GM23248 (cell line): ENCODE measurements at regions not wholly inside any gene's neighbourhood (a gene's known extent, or its start where the extent isn't known, plus 50 kb on each side); places are given as distances from the start of the nearest gene placed in this dataset.

Source experiments
- DNase-seq: peaks from one replicate; pipeline ENCODE4 v3.0.0-alpha.2; 2015
- H2AFZ ChIP-seq: fragments of 200-600 bp; sonication (generic); 2 replicates; pipeline ENCODE4 v1.6.1; 2016; ENCODE audit warnings: antibody characterized with exemption
- H3F3A ChIP-seq: fragments of 200-600 bp; sonication (generic); 2 replicates; pipeline ENCODE4 v1.6.1; 2016; ENCODE audit warnings: mild to moderate bottlenecking, antibody characterized with exemption, mixed run types; ENCODE audit not compliant: insufficient read depth
- H3K27ac ChIP-seq: fragments of 200-600 bp; sonication (generic); 2 replicates; pipeline ENCODE4 v1.5.1; 2016; ENCODE audit warnings: mild to moderate bottlenecking
- H3K27me3 ChIP-seq: fragments of 200-600 bp; sonication (generic); replicated peaks from 2 replicates; pipeline ENCODE4 v1.6.1; 2016; ENCODE audit warnings: mild to moderate bottlenecking; ENCODE audit not compliant: insufficient read depth
- H3K36me3 ChIP-seq: fragments of 200-600 bp; sonication (generic); 2 replicates; pipeline ENCODE4 v1.6.1; 2016; ENCODE audit warnings: low read depth, mild to moderate bottlenecking
- H3K4me1 ChIP-seq: fragments of 200-600 bp; sonication (generic); 2 replicates; pipeline ENCODE4 v1.6.1; 2016; ENCODE audit warnings: mild to moderate bottlenecking; ENCODE audit not compliant: insufficient read depth
- H3K4me2 ChIP-seq: fragments of 200-600 bp; sonication (generic); one replicate; pipeline ENCODE4 v1.6.1; 2016; ENCODE audit warnings: mild to moderate bottlenecking; ENCODE audit not compliant: unreplicated experiment
- H3K4me3 ChIP-seq: fragments of 200-600 bp; sonication (generic); 2 replicates; pipeline ENCODE4 v1.5.1; 2016; ENCODE audit warnings: mild to moderate bottlenecking
- H3K79me2 ChIP-seq: fragments of 200-600 bp; sonication (generic); 2 replicates; pipeline ENCODE4 v1.6.1; 2016; ENCODE audit warnings: mild to moderate bottlenecking; ENCODE audit not compliant: insufficient read depth
- H3K9ac ChIP-seq: fragments of 200-600 bp; sonication (generic); 2 replicates; pipeline ENCODE4 v1.6.1; 2016; ENCODE audit warnings: mild to moderate bottlenecking
- H3K9me2 ChIP-seq: fragments of 200-600 bp; sonication (generic); 2 replicates; pipeline ENCODE4 v1.6.1; 2016; ENCODE audit warnings: mixed run types, mild to moderate bottlenecking, moderate library complexity; ENCODE audit not compliant: insufficient read depth
- H3K9me3 ChIP-seq: fragments of 200-600 bp; sonication (generic); one replicate; pipeline ENCODE4 v1.6.1; 2017; ENCODE audit warnings: low read depth
- H4K20me1 ChIP-seq: fragments of 200-600 bp; sonication (generic); 2 replicates; pipeline ENCODE4 v1.6.0; 2016; ENCODE audit not compliant: insufficient read depth
- EZH2 ChIP-seq: fragments of 200-600 bp; sonication (generic); IDR thresholded peaks from 2 replicates; pipeline ENCODE4 v1.6.1; 2018; ENCODE audit warnings: antibody characterized with exemption, mild to moderate bottlenecking; ENCODE audit not compliant: insufficient read depth, poor library complexity, severe bottlenecking
- EZH2phosphoT487 ChIP-seq: fragments of 200-600 bp; sonication (generic); IDR thresholded peaks from 2 replicates; pipeline ENCODE4 v1.6.1; 2018; ENCODE audit warnings: antibody characterized with exemption, moderate library complexity, mild to moderate bottlenecking, low read depth; ENCODE audit not compliant: insufficient read depth
- WGBS, 2 experiments: methylation state at CpG; one replicate each; pipeline ENCODE4 v1.1.6; 2015 to 2017; ENCODE audit warnings: low lambda C conversion rate in 2 of 2, low coverage in 1 of 2; ENCODE audit errors: missing lambda C conversion rate in 2 of 2; 5-methylcytosine and 5-hydroxymethylcytosine counted together
- in situ Hi-C: fragments of 300-500 bp; cut with MboI; formaldehyde crosslinking; loops from 2 replicates; pipeline ENCODE4 v1.15.0; 2020

GRCh38 chr10:129259128-129259815 is 207.8 kb upstream of the MGMT start:
- DNase-seq, result no peak
- no peak overlapping the region for H3K4me3 ChIP-seq
- H3K9me2 ChIP-seq, result no peaks in the 10 kb centered on the region
- H3K79me2 ChIP-seq, result no peaks in the 10 kb centered on the region
- no peaks in the 10 kb centered on the region for H3K4me1 ChIP-seq
- no peak overlapping the region for H3K9ac ChIP-seq
- WGBS, 2 experiments, result 28 to 33% methylated on average over 9 of the region's 9 CpGs
- no peak overlapping the region for H3K27ac ChIP-seq
- in situ Hi-C loops, result no loop called here
- H3K4me2 ChIP-seq, result no peak overlapping the region
- no peak overlapping the region for H2AFZ ChIP-seq
- no peaks in the 10 kb centered on the region for H3K27me3 ChIP-seq
- no peaks in the 10 kb centered on the region for H4K20me1 ChIP-seq
- TF ChIP-seq EZH2phosphoT487, result no peak
- TF ChIP-seq EZH2, result no peak
- H3K36me3 ChIP-seq, result no peaks in the 10 kb centered on the region
- no peaks in the 10 kb centered on the region for H3F3A ChIP-seq
- no peaks in the 10 kb centered on the region for H3K9me3 ChIP-seq

- Histone ChIP-seq H3K9ac (no peak overlapping the region), H4K20me1 (no peaks in the 10 kb centered on the region), H3K9me3 (no peaks in the 10 kb centered on the region), H3F3A (no peaks in the 10 kb centered on the region), H3K36me3 (no peaks in the 10 kb centered on the region), H3K4me1 (no peaks in the 10 kb centered on the region), H2AFZ (no peak overlapping the region), H3K79me2 (no peaks in the 10 kb centered on the region), H3K4me3 (no peak overlapping the region), H3K9me2 (no peaks in the 10 kb centered on the region), H3K4me2 (no peak overlapping the region), H3K27me3 (no peaks in the 10 kb centered on the region), H3K27ac (no peak overlapping the region)
- DNase-seq, result no peak
- WGBS, 2 experiments, result 48 to 58% methylated on average over 8 of the region's 8 CpGs
- no peak for TF ChIP-seq EZH2
- no peak for TF ChIP-seq EZH2phosphoT487
- in situ Hi-C loops, result no loop called here
Measured at GRCh38 chr10:129272176-129272575, 194.9 kb upstream of the MGMT start.

DNA sequence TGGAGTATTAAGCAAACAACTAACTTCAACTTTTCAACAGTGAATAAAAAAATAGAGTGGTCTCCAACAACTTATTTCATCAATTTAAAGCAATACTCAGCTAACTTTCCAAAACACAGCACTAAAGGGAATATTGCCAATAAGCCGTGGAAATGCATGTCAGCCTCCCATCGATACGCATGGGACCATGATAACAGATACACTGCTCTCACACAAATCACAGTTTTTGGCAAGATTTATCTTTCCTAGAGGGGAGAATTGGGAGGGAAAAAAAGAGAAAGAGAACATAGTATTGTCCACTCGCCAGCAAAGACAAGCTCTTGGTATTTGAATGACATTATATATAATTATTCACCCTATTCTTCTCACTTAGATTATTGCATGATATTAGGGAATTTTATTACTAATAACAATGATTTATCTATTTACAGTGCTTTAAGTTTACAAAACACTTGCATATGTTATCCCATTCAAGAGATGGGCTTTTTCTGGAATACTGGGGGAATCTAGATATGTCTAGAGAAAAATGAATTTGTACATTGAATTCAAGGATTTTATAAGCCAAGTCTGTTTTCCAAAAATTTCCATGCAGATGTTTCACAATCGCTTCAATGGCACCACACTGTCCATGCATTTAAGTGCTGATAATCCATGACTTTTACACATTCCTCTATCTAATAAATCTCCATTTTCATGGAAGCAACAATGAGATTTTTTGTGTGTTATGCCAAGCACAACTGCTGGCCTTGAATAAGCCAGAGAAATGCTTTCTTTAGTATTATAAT is 194.0 kb upstream of the MGMT start:
- H3K4me2 ChIP-seq, result no peak overlapping the region
- H3K9me2 ChIP-seq, result no peaks in the 10 kb centered on the region
- TF ChIP-seq EZH2 (no peak), EZH2phosphoT487 (no peak)
- H3K4me1 ChIP-seq, result no peaks in the 10 kb centered on the region
- H2AFZ ChIP-seq, result no peak overlapping the region
- no peaks in the 10 kb centered on the region for H3K27me3 ChIP-seq
- no peaks in the 10 kb centered on the region for H4K20me1 ChIP-seq
- H3K27ac ChIP-seq, result no peak overlapping the region
- DNase-seq, result no peak
- H3F3A ChIP-seq, result no peaks in the 10 kb centered on the region
- no peak overlapping the region for H3K4me3 ChIP-seq
- H3K9me3 ChIP-seq, result no peaks in the 10 kb centered on the region
- H3K36me3 ChIP-seq, result no peaks in the 10 kb centered on the region
- H3K79me2 ChIP-seq, result no peaks in the 10 kb centered on the region
- WGBS, 2 experiments, result 50 to 51% methylated on average over 5 of the region's 5 CpGs
- in situ Hi-C loops, result no loop called here
- no peak overlapping the region for H3K9ac ChIP-seq

DNA sequence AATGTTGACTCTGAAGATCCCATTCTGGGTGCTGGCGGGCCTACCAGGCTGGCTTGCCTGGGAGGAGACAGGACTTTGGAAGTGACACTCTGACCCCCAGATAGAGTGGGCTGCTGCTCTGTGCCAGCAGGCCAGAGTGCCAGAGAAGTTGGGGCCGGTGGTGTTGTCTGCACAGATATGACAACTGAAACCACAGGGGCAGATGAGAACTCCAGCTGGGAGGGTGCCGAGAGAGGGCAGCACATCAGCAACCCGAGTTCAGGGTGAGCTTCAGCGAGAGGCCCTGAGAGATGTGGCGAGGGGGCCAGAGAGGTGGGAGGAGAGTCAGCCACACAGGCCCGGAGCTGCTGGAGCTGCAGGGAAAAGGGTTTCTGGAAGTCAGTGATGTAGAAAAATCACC is 193.2 kb upstream of the MGMT start:
- Histone ChIP-seq H3F3A (no peaks in the 10 kb centered on the region), H4K20me1 (no peaks in the 10 kb centered on the region), H2AFZ (no peak overlapping the region), H3K79me2 (no peaks in the 10 kb centered on the region), H3K4me1 (no peaks in the 10 kb centered on the region), H3K9me2 (no peaks in the 10 kb centered on the region), H3K9me3 (no peaks in the 10 kb centered on the region), H3K27me3 (no peaks in the 10 kb centered on the region), H3K4me3 (no peak overlapping the region), H3K9ac (no peak overlapping the region), H3K4me2 (no peak overlapping the region), H3K27ac (no peak overlapping the region), H3K36me3 (no peaks in the 10 kb centered on the region)
- DNase-seq, result no peak
- 40 to 52% methylated on average over 7 of the region's 7 CpGs for WGBS, 2 experiments
- in situ Hi-C loops, result no loop called here
- TF ChIP-seq EZH2 (no peak), EZH2phosphoT487 (no peak)
